NCI-H2107 (cell line): ENCODE measurements at regions not wholly inside any gene's neighbourhood (a gene's known extent, or its start where the extent isn't known, plus 50 kb on each side); places are given as distances from the start of the nearest gene placed in this dataset.

Source experiments
- DNase-seq: peaks from one replicate; lab custom pipeline; 2025; lab: John Stamatoyannopoulos, UW

- no peak for DNase-seq
Measured at GRCh38 chrX:109842611-109843010, 109.6 kb upstream of the ACSL4 start.

- no peak for DNase-seq
Measured at GRCh38 chrX:109843963-109844751, 111.1 kb upstream of the ACSL4 start.

GRCh38 chrX:109844986-109845385 is 111.9 kb upstream of the ACSL4 start:
- no peak for DNase-seq

GRCh38 chrX:109845996-109846395 is 112.9 kb upstream of the ACSL4 start:
- DNase-seq = no peak

- no peak for DNase-seq
Measured at GRCh38 chrX:109847257-109848187, 114.5 kb upstream of the ACSL4 start.

- DNase-seq = no peak
Measured at GRCh38 chrX:109848461-109849050, 115.5 kb upstream of the ACSL4 start.

GRCh38 chrX:109854096-109854495 is 121.0 kb upstream of the ACSL4 start:
- no peak for DNase-seq

- no peak for DNase-seq
Measured at GRCh38 chrX:109855501-109855900, 122.4 kb upstream of the ACSL4 start.

- no peak for DNase-seq
Measured at GRCh38 chrX:109856974-109857373, 123.9 kb upstream of the ACSL4 start.

- no peak for DNase-seq
Measured at GRCh38 chrX:109857584-109858228, 124.6 kb upstream of the ACSL4 start.

- DNase-seq = no peak
Measured at GRCh38 chrX:109858602-109859341, 125.7 kb upstream of the ACSL4 start.

GRCh38 chrX:109859651-109860050 is 126.6 kb upstream of the ACSL4 start:
- no peak for DNase-seq

- DNase-seq = no peak
Measured at GRCh38 chrX:109862433-109862832, 129.4 kb upstream of the ACSL4 start.

GRCh38 chrX:109863811-109864210 is 130.8 kb upstream of the ACSL4 start:
- DNase-seq = no peak

- DNase-seq = no peak
Measured at GRCh38 chrX:109871121-109871888, 131.6 kb upstream of the TMEM164 start.

GRCh38 chrX:109872021-109872732 is 130.7 kb upstream of the TMEM164 start:
- DNase-seq = no peak

GRCh38 chrX:109873574-109873973 is 129.3 kb upstream of the TMEM164 start:
- DNase-seq = no peak

- no peak for DNase-seq
Measured at GRCh38 chrX:109873983-109874382, 128.9 kb upstream of the TMEM164 start.

- no peak for DNase-seq
Measured at GRCh38 chrX:109874548-109874947, 128.4 kb upstream of the TMEM164 start.

GRCh38 chrX:109875831-109876230 is 127.1 kb upstream of the TMEM164 start:
- no peak for DNase-seq
